Karpas-422 (cell line): ENCODE measurements at regions not wholly inside any gene's neighbourhood (a gene's known extent, or its start where the extent isn't known, plus 50 kb on each side); places are given as distances from the start of the nearest gene placed in this dataset.

Source experiments
- DNase-seq: peaks from one replicate; pipeline ENCODE4 v3.0.0-alpha.2; 2015
- H2AFZ ChIP-seq: fragments of 200-600 bp; sonication (generic); 2 replicates; pipeline ENCODE4 v1.6.1; 2014; ENCODE audit warnings: antibody characterized with exemption, low read length, mixed read lengths
- H3K27ac ChIP-seq: fragments of 200-600 bp; sonication (generic); 2 replicates; pipeline ENCODE4 v1.5.1; 2014; ENCODE audit warnings: mild to moderate bottlenecking, low read length, moderate library complexity
- H3K27me3 ChIP-seq: fragments of 200-600 bp; sonication (generic); 2 replicates; pipeline ENCODE4 v1.6.1; 2014; ENCODE audit warnings: low read length, mixed read lengths
- H3K36me3 ChIP-seq: fragments of 200-600 bp; sonication (generic); 2 replicates; pipeline ENCODE4 v1.6.1; 2014; ENCODE audit warnings: low read length, mixed read lengths; ENCODE audit not compliant: insufficient read depth
- H3K4me1 ChIP-seq: fragments of 200-600 bp; sonication (generic); 2 replicates; pipeline ENCODE4 v1.6.1; 2014; ENCODE audit warnings: mild to moderate bottlenecking, low read length, mixed read lengths
- H3K4me2 ChIP-seq: fragments of 200-600 bp; sonication (generic); 2 replicates; pipeline ENCODE4 v1.6.1; 2014; ENCODE audit warnings: low read length, low read depth, mild to moderate bottlenecking; ENCODE audit not compliant: poor library complexity, severe bottlenecking
- H3K4me3 ChIP-seq: fragments of 200-600 bp; sonication (generic); 2 replicates; pipeline ENCODE4 v1.5.1; 2014; ENCODE audit warnings: mild to moderate bottlenecking, antibody characterized with exemption, low read length, mixed read lengths
- H3K79me2 ChIP-seq: fragments of 200-600 bp; sonication (generic); 2 replicates; pipeline ENCODE4 v1.6.1; 2014; ENCODE audit warnings: mild to moderate bottlenecking, low read length, mixed read lengths
- H3K9ac ChIP-seq: fragments of 200-600 bp; sonication (generic); 2 replicates; pipeline ENCODE4 v1.6.0; 2014; ENCODE audit warnings: low read length
- H3K9me2 ChIP-seq: fragments of 200-600 bp; sonication (generic), shearing (Covaris generic); replicated peaks from 2 replicates; pipeline ENCODE4 v1.6.0; 2014; ENCODE audit warnings: mild to moderate bottlenecking, low read length, moderate library complexity; ENCODE audit not compliant: insufficient read depth
- H3K9me3 ChIP-seq: fragments of 300-700, 200-600 bp; sonication (generic); 2 replicates; pipeline ENCODE4 v1.6.1; 2014; ENCODE audit warnings: low read length, mixed read lengths
- H4K20me1 ChIP-seq: fragments of 200-600 bp; sonication (generic); 2 replicates; pipeline ENCODE4 v1.6.1; 2014; ENCODE audit warnings: mild to moderate bottlenecking, antibody characterized with exemption, low read length, low read depth; ENCODE audit not compliant: insufficient read depth

DNA sequence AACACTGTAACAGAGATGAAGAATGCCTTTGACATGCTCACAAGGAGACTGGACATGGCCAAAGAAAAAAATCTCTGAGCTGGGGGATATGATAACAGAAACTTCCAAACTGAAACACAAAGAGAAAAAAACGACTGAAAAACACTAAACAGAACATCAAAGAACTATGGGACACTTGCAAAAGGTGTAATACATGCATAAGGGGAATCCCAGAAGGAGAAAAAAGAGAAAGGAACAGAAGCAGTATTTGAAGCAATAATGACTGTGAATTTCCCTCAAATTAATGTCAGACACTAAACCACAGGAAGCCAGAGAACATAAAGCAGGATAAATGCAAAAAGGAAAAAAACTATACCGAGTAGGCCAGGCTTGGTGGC lies 117.4 kb upstream of the ARID1B start:
- H3K9me3 ChIP-seq, result no peaks in the 10 kb centered on the region
- no peak for DNase-seq
- no peaks in the 10 kb centered on the region for H4K20me1 ChIP-seq
- no peak overlapping the region for H3K9ac ChIP-seq
- H2AFZ ChIP-seq, result no peak overlapping the region
- no peaks in the 10 kb centered on the region for H3K36me3 ChIP-seq
- H3K4me2 ChIP-seq, result no peak overlapping the region
- no peaks in the 10 kb centered on the region for H3K9me2 ChIP-seq
- no peak overlapping the region for H3K27ac ChIP-seq
- H3K4me1 ChIP-seq, result peaks cover 5% of the 10 kb centered on the region
- H3K4me3 ChIP-seq, result no peak overlapping the region
- H3K79me2 ChIP-seq, result no peaks in the 10 kb centered on the region
- no peaks in the 10 kb centered on the region for H3K27me3 ChIP-seq

DNA sequence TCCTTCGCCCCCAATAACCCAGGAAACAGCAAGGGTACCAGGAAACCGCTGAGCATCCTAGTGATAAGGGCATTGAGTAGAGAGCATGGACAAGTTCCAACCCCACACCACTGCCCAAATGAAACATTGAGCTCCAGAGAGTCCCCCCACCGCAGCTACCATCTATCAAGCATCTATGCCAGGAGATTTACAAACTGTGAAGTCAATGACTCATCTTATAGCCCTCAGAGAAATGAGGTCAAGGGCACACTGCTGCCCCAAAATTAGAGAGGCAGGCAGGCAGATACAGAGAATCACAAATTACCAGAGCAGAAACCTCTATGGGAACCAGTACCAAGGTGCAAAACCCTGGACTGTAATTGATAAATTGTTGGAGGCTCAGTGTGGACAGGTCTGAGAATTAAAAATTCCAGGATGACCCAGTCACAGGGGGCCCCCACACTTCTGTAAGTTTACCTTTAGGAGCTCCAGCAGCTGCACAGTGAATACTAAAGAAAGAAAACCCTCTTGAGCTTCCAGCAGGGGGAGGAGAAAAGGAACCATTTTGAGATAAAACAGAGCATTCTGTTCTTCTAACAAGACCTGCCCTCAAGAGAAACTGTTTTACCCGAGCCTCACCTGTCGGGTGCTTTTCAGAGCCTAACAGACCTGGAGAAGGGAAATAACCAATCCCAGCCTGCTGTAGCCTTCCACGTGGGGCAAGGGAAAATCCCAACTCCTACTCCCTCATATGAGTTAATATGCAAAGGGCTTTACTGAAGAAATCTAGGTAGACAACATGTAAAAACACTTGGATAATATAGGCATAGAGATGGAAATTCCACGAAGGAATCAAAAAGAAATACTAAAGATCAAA lies 118.0 kb upstream of the ARID1B start:
- Histone ChIP-seq H3K9me2 (no peaks in the 10 kb centered on the region), H3K4me1 (peaks cover 5% of the 10 kb centered on the region), H4K20me1 (no peaks in the 10 kb centered on the region), H3K4me3 (no peak overlapping the region), H3K36me3 (no peaks in the 10 kb centered on the region), H3K79me2 (no peaks in the 10 kb centered on the region), H2AFZ (no peak overlapping the region), H3K27me3 (no peaks in the 10 kb centered on the region), H3K4me2 (no peak overlapping the region), H3K27ac (no peak overlapping the region), H3K9me3 (no peaks in the 10 kb centered on the region), H3K9ac (no peak overlapping the region)
- DNase-seq, result peak; percentile 53

DNA sequence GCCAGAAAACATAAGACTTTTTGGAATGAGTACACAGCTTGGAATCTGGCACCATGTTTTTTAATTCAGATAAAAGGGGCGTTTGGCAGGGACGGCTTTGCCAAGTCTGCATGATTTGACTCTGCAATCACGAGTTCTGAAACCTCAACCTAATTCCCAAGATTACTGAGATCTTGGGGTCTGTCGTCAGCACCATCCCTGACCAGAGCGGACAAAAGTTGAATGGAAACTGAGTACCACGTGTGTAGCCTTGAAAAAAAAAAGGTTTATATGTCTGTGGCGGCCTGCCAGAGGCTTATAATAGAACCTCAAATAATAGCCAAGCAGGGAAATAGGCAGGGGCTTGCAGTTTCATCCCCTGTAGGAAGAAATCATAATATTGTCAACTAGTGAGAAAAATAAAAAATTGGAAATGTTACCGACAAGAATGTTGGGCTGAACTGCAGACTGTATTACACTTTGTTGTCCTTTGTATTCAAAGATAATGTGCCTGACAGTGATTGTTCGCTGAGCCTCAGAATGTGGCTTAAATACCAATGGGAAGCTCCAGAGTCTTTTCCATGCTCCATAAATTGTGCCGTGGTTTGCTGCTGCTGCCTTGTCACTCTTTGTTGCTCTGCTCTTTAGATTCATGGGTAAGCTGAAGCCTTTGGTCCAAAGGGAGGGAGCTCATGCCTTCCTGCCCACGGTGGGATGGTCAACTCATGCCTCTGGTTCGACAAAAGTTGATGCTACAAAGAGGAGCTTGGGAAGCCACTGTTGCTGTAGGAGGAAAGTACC lies 118.8 kb upstream of the ARID1B start:
- Histone ChIP-seq H3K4me2 (no peak overlapping the region), H3K4me1 (peaks cover 5% of the 10 kb centered on the region), H3K4me3 (no peak overlapping the region), H3K9ac (no peak overlapping the region), H3K79me2 (no peaks in the 10 kb centered on the region), H3K27ac (no peak overlapping the region), H4K20me1 (no peaks in the 10 kb centered on the region), H3K27me3 (no peaks in the 10 kb centered on the region), H3K36me3 (no peaks in the 10 kb centered on the region), H3K9me3 (no peaks in the 10 kb centered on the region), H2AFZ (no peak overlapping the region), H3K9me2 (no peaks in the 10 kb centered on the region)
- DNase-seq, result no peak

DNA sequence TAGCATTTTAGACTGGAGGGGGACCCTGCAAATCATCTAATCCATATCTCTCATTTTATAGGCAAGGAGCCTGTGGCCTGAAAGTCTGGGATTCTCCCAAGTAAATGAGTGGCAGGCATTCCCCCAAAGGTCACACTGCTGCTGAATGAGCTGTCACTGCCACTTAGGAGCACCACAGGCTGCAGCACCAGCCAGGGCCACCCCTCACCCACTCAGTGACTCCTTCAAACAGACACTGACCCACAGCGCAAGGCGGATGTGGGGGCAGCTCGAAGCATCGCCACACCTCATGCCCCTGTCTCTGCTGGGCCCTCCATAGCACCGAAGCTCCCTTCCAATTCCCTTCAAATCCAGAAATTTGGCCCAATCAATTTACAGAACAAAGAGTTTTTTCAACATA lies 119.9 kb upstream of the ARID1B start:
- Histone ChIP-seq H3K9ac (no peak overlapping the region), H3K4me3 (no peak overlapping the region), H3K79me2 (no peaks in the 10 kb centered on the region), H3K4me2 (no peak overlapping the region), H3K27ac (no peak overlapping the region), H3K4me1 (peaks cover 5% of the 10 kb centered on the region), H3K27me3 (no peaks in the 10 kb centered on the region), H3K36me3 (no peaks in the 10 kb centered on the region), H4K20me1 (no peaks in the 10 kb centered on the region), H3K9me2 (no peaks in the 10 kb centered on the region), H3K9me3 (no peaks in the 10 kb centered on the region), H2AFZ (no peak overlapping the region)
- DNase-seq, result no peak

GRCh38 chr6:156654919-156655918 lies 122.0 kb upstream of the ARID1B start:
- H3K36me3 ChIP-seq, result no peaks in the 10 kb centered on the region
- DNase-seq, result no peak
- H3K9me2 ChIP-seq, result no peaks in the 10 kb centered on the region
- H3K9me3 ChIP-seq, result no peaks in the 10 kb centered on the region
- no peak overlapping the region for H3K9ac ChIP-seq
- no peak overlapping the region for H3K27ac ChIP-seq
- no peaks in the 10 kb centered on the region for H3K79me2 ChIP-seq
- no peak overlapping the region for H3K4me2 ChIP-seq
- peaks cover 5% of the 10 kb centered on the region for H3K4me1 ChIP-seq
- no peak overlapping the region for H2AFZ ChIP-seq
- H4K20me1 ChIP-seq, result no peaks in the 10 kb centered on the region
- no peaks in the 10 kb centered on the region for H3K27me3 ChIP-seq
- no peak overlapping the region for H3K4me3 ChIP-seq

DNA sequence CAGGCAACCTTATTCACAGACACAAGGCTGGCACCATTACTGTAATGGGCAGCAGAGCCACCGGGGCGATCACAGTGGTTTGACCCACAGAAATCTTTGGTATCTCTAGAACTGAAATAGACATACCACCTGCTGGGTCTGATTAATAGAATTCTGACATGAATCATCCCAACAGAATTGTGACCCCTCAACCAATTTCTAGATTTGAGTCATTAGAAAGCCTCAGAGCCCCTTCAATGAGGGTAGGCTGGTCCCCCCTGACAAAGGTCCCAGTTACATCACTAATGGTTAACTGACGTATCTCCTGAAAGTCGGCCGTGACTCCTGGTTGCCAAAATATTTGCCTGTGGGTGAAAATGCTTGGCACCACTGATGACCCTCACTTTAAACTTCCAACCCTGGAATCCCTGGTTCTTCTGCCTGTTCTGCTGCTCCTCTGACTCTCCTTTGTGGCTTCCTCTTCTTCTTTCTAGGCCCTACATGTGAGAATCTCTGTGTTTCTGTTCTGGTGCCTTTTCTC lies 124.9 kb upstream of the ARID1B start:
- H3K9me3 ChIP-seq, result no peaks in the 10 kb centered on the region
- no peak overlapping the region for H2AFZ ChIP-seq
- H3K4me3 ChIP-seq, result no peak overlapping the region
- no peaks in the 10 kb centered on the region for H3K36me3 ChIP-seq
- H3K4me1 ChIP-seq, result no peaks in the 10 kb centered on the region
- DNase-seq, result no peak
- no peaks in the 10 kb centered on the region for H3K9me2 ChIP-seq
- no peak overlapping the region for H3K27ac ChIP-seq
- H3K27me3 ChIP-seq, result no peaks in the 10 kb centered on the region
- H3K4me2 ChIP-seq, result no peak overlapping the region
- H3K79me2 ChIP-seq, result no peaks in the 10 kb centered on the region
- H3K9ac ChIP-seq, result no peak overlapping the region
- no peaks in the 10 kb centered on the region for H4K20me1 ChIP-seq

GRCh38 chr6:156651486-156651885 lies 125.7 kb upstream of the ARID1B start:
- Histone ChIP-seq H3K9me3 (no peaks in the 10 kb centered on the region), H3K4me2 (no peak overlapping the region), H3K9me2 (no peaks in the 10 kb centered on the region), H4K20me1 (no peaks in the 10 kb centered on the region), H3K9ac (no peak overlapping the region), H2AFZ (no peak overlapping the region), H3K4me1 (no peaks in the 10 kb centered on the region), H3K4me3 (no peak overlapping the region), H3K27me3 (no peaks in the 10 kb centered on the region), H3K27ac (no peak overlapping the region), H3K36me3 (no peaks in the 10 kb centered on the region), H3K79me2 (no peaks in the 10 kb centered on the region)
- DNase-seq, result peak; percentile 16
